ENCODE measurements at regions not wholly inside any gene's neighbourhood (a gene's known extent, or its start where the extent isn't known, plus 50 kb on each side); places are given as distances from the start of the nearest gene placed in this dataset.
"Not testable (repeated sequence)": the region's sequence is repeated elsewhere in the genome, so short reads cannot be mapped to it uniquely, and the experiment has no call there.

- no peak overlapping the region for H3K27ac ChIP-seq (replicated peaks in 1 of 4)
- no peaks in the 10 kb centered on the region for H3K36me3 ChIP-seq
- no peaks in the 10 kb centered on the region for H3K9me3 ChIP-seq
- no peaks in the 10 kb centered on the region for H3K4me1 ChIP-seq
- H3K27me3 ChIP-seq = no peaks in the 10 kb centered on the region
- DNase-seq (ENCODE audit: extremely low spot score) = no peak
- TF ChIP-seq POLR2A (IDR thresholded peaks at IDR 0.05; ENCODE audit: low read depth) (no peak), EP300 (IDR thresholded peaks at IDR 0.05) (no peak)
- no peak overlapping the region for H3K4me3 ChIP-seq
- intact Hi-C loops (cut with DNase I) = no loop called here
Measured at GRCh38 chr2:187198136-187198535, 249.9 kb downstream of the CALCRL start.

- intact Hi-C loops (cut with DNase I) = no loop called here
- TF ChIP-seq POLR2A (IDR thresholded peaks at IDR 0.05; ENCODE audit: low read depth) (no peak), EP300 (IDR thresholded peaks at IDR 0.05) (no peak)
Measured at GRCh38 chr2:187194049-187194448, 254.0 kb downstream of the CALCRL start.

GRCh38 chr2:187188783-187189631 is 259.0 kb downstream of the CALCRL start:
- WGBS = 69% methylated on average over 3 of the region's 4 CpGs
- TF ChIP-seq POLR2A (IDR thresholded peaks at IDR 0.05; ENCODE audit: low read depth) (no peak), POLR2AphosphoS5 (IDR thresholded peaks at IDR 0.05) (no peak), CTCF (IDR thresholded peaks at IDR 0.05) (no peak), EP300 (IDR thresholded peaks at IDR 0.05) (no peak)
- no peak for DNase-seq (ENCODE audit: extremely low spot score)

More at GRCh38 chr2:187194049-187194448, 254.0 kb downstream of the CALCRL start:
- no peaks in the 10 kb centered on the region for H3K27me3 ChIP-seq
- no peaks in the 10 kb centered on the region for H3K9me3 ChIP-seq
- no peaks in the 10 kb centered on the region for H3K36me3 ChIP-seq
- no peaks in the 10 kb centered on the region for H3K4me1 ChIP-seq
- no peak overlapping the region for H3K27ac ChIP-seq (replicated peaks in 1 of 4)
- H3K4me3 ChIP-seq = no peak overlapping the region
- no peak for DNase-seq (ENCODE audit: extremely low spot score)

GRCh38 chr2:187187519-187187918 is 260.5 kb downstream of the CALCRL start:
- no peak for DNase-seq (ENCODE audit: extremely low spot score)
- H3K4me1 ChIP-seq = no peaks in the 10 kb centered on the region
- H3K27ac ChIP-seq (replicated peaks in 1 of 4) = no peak overlapping the region
- intact Hi-C loops (cut with DNase I) = no loop called here
- no peak overlapping the region for H3K4me3 ChIP-seq
- H3K9me3 ChIP-seq = peaks cover 0 to 9% (median 5%) of the 10 kb centered on the region in 4 donors
- TF ChIP-seq EP300 (IDR thresholded peaks at IDR 0.05) (no peak), POLR2AphosphoS5 (IDR thresholded peaks at IDR 0.05) (no peak), POLR2A (IDR thresholded peaks at IDR 0.05; ENCODE audit: low read depth) (no peak), CTCF (IDR thresholded peaks at IDR 0.05) (no peak)
- no peaks in the 10 kb centered on the region for H3K27me3 ChIP-seq
- H3K36me3 ChIP-seq = no peaks in the 10 kb centered on the region

More at GRCh38 chr2:187188783-187189631, 259.0 kb downstream of the CALCRL start:
- Histone ChIP-seq H3K4me1 (no peaks in the 10 kb centered on the region), H3K4me3 (no peak overlapping the region), H3K36me3 (no peaks in the 10 kb centered on the region), H3K27me3 (no peaks in the 10 kb centered on the region), H3K9me3 (no peaks in the 10 kb centered on the region), H3K27ac (replicated peaks in 1 of 4) (no peak overlapping the region)
- intact Hi-C loops (cut with DNase I) = no loop called here

GRCh38 chr2:187180529-187180928 is 267.5 kb downstream of the CALCRL start:
- Histone ChIP-seq H3K27ac (replicated peaks in 1 of 4) (no peak overlapping the region), H3K4me3 (no peak overlapping the region), H3K36me3 (no peaks in the 10 kb centered on the region), H3K27me3 (no peaks in the 10 kb centered on the region), H3K9me3 (peaks cover 0 to 14% (median 10%) of the 10 kb centered on the region in 4 donors), H3K4me1 (no peaks in the 10 kb centered on the region)
- TF ChIP-seq CTCF (IDR thresholded peaks at IDR 0.05) (no peak), POLR2AphosphoS5 (IDR thresholded peaks at IDR 0.05) (no peak), EP300 (IDR thresholded peaks at IDR 0.05) (no peak), POLR2A (IDR thresholded peaks at IDR 0.05; ENCODE audit: low read depth) (no peak)
- WGBS = 84% methylated on average over 3 of the region's 3 CpGs
- intact Hi-C loops (cut with DNase I) = no loop called here
- DNase-seq (ENCODE audit: extremely low spot score) = no peak

- intact Hi-C loops (cut with DNase I); DNase-seq (ENCODE audit: extremely low spot score); H3K27ac ChIP-seq (replicated peaks in 1 of 4); H3K4me1 ChIP-seq; H3K36me3 ChIP-seq; H3K27me3 ChIP-seq; H3K4me3 ChIP-seq: not testable (repeated sequence)
- H3K9me3 ChIP-seq = peaks cover 0 to 14% (median 10%) of the 10 kb centered on the region in 4 donors
- WGBS = 62% methylated on average over 3 of the region's 3 CpGs
Measured at GRCh38 chr2:187178876-187179275, 269.2 kb downstream of the CALCRL start.
